GM13977 (cell line): ENCODE measurements at regions not wholly inside any gene's neighbourhood (a gene's known extent, or its start where the extent isn't known, plus 50 kb on each side); places are given as distances from the start of the nearest gene placed in this dataset.

Experiments
- DNase-seq: peaks from one replicate; pipeline ENCODE4 v3.0.0; 2012; ENCODE audit warnings: low spot score
- in situ Hi-C: fragments of 300-500 bp; cut with MboI; formaldehyde crosslinking; loops from one replicate; pipeline ENCODE4 v1.12.0; 2022; ENCODE audit warnings: low sequenced_read_pairs, low pct_unique_long_range_greater_than_20kb, mixed read lengths, inconsistent platforms; ENCODE audit not compliant: unreplicated experiment
- TF ChIP-seq, protein P1 (sequence below): IDR thresholded peaks from 2 replicates; pipeline ENCODE4 v1.5.1; 2012; ENCODE audit warnings: mild to moderate bottlenecking, control low read depth; ENCODE audit not compliant: insufficient read depth; ENCODE audit errors: extremely low read depth, missing control alignments

DNA sequence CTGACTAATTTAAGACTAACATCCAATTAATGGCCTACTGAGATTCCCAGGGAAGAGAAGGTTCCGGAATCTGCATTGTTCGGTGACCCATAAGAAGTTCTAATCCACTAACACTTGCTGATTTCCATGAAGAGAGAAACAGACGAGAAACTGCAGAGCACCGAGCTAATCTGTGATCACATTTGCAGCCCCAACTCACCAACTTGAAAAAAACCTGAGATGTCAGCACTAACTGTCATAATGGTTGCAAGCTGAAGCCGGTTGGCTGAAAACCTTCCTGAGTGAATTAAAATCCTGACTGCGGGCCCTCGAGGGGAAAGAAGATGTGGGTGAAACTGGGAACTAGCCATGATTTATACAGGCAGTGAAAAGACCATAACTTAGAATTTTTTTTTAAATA, 204.8 kb upstream of the IGF1R start:
- TF ChIP-seq, protein P1, sequence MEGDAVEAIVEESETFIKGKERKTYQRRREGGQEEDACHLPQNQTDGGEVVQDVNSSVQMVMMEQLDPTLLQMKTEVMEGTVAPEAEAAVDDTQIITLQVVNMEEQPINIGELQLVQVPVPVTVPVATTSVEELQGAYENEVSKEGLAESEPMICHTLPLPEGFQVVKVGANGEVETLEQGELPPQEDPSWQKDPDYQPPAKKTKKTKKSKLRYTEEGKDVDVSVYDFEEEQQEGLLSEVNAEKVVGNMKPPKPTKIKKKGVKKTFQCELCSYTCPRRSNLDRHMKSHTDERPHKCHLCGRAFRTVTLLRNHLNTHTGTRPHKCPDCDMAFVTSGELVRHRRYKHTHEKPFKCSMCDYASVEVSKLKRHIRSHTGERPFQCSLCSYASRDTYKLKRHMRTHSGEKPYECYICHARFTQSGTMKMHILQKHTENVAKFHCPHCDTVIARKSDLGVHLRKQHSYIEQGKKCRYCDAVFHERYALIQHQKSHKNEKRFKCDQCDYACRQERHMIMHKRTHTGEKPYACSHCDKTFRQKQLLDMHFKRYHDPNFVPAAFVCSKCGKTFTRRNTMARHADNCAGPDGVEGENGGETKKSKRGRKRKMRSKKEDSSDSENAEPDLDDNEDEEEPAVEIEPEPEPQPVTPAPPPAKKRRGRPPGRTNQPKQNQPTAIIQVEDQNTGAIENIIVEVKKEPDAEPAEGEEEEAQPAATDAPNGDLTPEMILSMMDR, result no peak
- in situ Hi-C loops, result no loop called here
- DNase-seq, result no peak

DNA sequence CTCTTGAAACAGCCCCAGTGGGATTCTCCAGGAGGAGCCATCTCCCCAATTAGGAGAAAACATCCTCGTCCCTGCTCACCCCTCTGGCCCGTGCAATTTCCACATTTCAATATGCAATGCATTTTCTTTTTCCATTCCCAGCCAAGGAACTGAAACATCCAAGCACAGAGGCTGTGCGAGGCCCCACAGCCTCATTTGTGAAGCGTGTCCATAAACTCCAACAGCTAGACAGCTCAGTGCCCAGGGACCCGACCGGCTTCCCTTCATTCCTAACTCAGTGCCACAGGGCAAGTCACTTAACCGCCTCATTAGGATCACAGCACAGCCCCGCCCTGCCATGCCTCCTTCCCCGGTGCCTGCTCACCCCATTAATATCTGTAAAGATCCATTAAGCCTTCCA, 204.2 kb upstream of the IGF1R start:
- in situ Hi-C loops, result no loop called here
- TF ChIP-seq, protein P1, result no peak
- DNase-seq, result no peak

DNA sequence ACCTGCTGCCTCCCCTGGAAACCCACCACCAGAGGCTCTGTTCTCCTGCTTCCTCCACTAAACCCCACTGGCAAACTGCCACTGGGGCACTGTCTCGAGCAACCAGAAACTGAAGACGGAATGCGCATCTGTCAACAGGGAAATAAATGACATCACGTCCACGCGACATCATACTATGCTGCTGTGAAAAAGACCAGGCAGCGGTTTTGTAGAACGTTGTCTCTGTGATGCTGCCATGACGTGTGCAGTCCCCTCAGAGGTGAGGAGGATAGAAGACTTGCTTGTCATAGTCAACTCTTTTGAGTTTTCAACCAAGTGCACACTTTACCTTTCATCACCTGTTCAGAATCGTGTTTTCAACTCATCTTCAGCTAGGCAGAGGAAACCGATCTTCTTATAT, 203.0 kb upstream of the IGF1R start:
- DNase-seq, result no peak
- TF ChIP-seq, protein P1, result no peak
- in situ Hi-C loops, result no loop called here

DNA sequence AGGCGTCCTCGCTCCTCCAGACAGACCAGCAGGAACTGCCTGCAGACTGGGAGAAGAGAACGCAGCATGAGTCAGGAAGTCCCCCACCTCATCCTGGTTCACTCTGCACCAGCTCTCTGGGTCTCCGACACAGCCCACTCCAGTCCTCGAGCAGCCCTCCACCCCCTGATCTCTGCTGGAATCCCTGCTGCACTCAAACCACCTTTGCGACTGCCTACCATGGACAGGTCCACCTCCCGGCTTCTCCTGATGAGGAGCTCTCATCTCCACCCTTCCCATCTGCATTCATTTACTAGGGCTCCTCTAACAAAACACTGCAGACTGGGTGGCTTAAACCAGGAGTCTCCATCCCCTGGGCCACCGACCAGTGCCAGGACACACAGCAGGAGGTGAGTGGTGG, 202.3 kb upstream of the IGF1R start:
- in situ Hi-C loops, result no loop called here

DNA sequence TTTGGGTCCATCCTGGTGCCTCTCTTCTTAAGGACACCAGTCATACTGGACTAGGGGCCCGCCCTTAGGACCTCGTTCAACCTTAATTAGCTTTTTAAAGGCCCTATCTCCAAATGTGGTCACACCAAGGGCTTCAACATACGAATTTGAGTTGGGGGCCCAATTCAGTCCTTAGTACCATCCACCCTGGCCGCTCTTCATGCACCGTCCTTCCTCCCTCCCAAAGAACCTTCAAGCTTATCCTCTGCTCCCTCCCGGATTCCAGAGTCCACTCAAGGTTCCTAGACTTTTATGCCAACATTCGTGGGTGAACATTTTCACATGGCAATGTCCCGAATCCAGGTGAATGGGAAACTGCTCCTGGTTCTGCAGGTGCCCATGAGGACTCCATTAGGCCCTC, 201.3 kb upstream of the IGF1R start:
- TF ChIP-seq, protein P1, result no peak
- in situ Hi-C loops, result no loop called here
- no peak for DNase-seq

More for the DNA sequence above, 202.3 kb upstream of the IGF1R start:
- no peak for DNase-seq
- TF ChIP-seq, protein P1, result no peak

DNA sequence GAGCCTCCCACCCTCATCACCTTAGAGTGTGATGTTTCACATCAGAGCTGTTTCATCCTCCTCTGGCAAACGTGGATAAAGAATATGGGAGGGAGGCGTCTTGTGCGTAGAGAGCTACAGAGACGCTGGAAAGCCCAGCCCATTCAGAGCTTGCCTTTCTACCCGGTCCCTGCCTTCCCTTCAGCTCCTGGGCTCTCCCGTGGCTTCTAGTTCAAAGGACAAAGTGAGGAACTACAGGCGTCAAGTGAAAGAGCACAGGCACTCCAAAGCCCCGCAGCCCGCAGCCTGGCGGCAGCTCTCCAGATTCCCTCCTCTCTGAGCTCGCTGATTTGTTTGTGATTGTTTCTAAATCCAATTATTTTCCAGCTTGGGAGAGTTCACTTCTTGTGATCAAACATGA, 197.1 kb upstream of the IGF1R start:
- DNase-seq, result no peak
- TF ChIP-seq, protein P1, result no peak
- in situ Hi-C loops, result no loop called here

DNA sequence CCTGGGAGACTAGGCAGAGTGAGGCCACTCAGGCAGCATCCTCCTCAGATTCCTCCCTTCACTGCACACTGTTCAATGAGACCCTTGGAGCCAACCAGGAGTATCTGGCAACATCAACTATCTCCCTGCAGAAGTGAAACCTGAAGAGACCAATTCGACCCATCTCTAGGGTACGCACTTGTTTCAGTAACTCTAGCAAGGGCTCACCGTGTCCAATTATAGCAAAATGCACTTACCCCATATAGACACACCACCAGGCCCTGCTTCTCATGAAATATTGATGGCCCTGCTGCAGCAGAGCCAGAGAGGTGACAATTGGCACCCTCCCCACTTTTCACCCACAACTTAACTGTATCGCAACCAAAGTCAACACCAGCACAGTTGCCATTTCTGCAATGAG, 196.1 kb upstream of the IGF1R start:
- DNase-seq, result no peak
- in situ Hi-C loops, result no loop called here
- TF ChIP-seq, protein P1, result no peak
